GM21786 (cell line): ENCODE measurements at regions not wholly inside any gene's neighbourhood (a gene's known extent, or its start where the extent isn't known, plus 50 kb on each side); places are given as distances from the start of the nearest gene placed in this dataset.

Experiments
- ATAC-seq: cut with Tn5 transposase; IDR thresholded peaks from one replicate; pipeline ENCODE4 v1.9.1; 2021; ENCODE audit not compliant: unreplicated experiment

GRCh38 chr4:42328978-42329377 is 68.3 kb upstream of the SHISA3 start:
- ATAC-seq, result no peak

DNA sequence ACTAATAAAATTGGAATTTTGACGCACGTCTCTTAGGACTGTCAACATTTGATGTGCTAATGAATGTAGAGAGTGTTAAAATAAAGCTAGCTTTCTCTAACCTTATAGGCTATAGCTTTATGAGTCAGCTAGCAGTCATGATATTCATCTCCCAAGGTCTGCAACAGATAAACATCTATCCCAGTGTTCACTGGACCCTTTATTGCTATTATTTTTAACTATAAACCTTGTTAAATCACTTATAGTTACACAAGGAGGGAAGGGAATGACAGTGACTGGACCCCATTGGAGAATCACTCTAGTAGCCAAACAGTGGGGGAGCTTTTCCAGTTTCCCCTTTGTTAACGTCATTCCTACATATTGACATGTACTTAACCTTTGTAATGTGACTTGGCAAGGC is 67.9 kb upstream of the SHISA3 start:
- no peak for ATAC-seq

GRCh38 chr4:42330002-42330592 is 67.2 kb upstream of the SHISA3 start:
- ATAC-seq, result no peak

DNA sequence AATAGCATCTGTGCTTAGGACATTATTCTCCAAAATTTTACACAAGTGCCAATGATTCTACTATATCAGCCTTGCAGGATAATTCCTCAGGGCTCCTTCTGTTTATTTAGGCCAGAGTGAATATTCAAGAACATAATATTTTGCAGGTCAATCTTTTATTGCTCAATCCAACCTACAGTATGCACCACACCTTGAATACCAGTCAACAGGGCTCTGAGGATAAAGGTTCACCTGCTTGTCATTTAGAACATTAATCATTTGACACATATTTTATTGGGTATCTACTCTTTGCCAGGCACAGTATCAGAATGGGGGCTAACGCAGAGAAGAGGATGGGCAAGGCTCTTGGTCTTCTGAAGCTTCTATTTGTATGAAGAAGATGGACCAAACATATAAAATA is 66.2 kb upstream of the SHISA3 start:
- no peak for ATAC-seq

- ATAC-seq, result no peak
These were observed 65.3 kb upstream of the SHISA3 start for GRCh38 chr4:42331914-42332368.

DNA sequence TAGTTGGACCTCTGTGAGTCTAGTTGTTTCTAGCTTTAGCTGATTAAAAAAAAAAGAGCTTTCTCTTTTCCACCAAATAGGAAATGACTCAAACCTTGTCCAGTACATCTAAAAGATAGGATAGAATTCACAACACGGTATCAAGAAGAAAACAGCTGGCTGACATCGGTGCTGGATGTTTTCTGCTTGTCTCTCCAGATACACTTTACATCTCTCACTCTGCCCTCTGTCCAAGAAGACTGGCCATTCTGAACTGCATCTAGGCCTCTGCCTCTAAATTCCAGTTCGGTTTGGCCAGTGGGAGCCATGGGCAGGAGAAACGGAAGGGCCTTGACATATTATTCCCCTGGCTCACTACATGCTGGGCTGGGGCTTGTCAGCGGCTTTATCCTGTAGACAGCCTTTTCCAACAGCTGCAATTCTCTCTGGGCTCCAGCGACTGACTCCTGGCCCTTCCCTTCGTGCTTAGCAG is 57.3 kb upstream of the SHISA3 start:
- ATAC-seq, result no peak

DNA sequence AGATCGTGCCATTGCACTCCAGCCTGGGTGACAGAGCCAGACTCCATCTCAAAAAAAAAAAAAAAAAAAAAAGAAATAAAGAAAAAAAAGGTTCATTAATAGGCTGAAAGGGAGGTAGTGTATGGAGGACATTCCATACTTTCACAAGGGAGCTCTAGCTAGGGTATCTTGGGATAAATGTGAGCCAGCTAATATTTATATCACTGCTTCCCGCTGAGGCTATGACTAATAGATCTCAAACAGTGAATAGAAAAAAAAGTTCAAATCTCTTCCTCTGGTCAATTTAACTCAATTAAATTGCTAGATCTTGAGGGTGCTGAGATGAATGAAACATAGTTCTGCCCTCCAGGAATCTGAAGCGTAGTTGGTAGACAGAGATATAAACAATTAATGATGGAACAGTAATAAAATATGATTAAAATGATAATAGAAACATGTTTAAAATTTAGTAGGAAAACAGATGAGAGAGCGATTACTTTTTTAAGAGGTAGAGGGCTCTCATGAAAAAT is 55.7 kb upstream of the SHISA3 start:
- no peak for ATAC-seq

- ATAC-seq, result no peak
These were observed 54.8 kb upstream of the SHISA3 start for GRCh38 chr4:42342459-42342858.

DNA sequence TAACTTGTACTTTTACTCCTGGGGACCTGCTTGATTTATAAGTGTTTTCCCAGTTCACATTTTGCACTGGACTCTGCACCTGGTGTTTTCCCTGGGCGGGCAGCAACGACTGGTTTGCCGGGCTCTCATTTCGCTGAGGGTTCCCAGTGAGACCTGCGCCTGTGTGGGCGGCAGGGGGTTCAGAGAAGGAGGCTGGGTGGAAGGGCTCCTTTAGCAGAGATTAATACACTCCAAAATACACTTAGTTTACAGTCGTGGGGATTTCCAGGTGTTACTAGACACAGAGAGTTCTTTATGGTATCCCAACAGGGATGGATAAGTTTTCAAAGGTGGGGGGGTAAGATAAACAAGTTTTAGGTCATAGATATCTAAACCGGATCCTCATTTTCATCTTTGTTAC is 53.0 kb upstream of the SHISA3 start:
- ATAC-seq, result peak; percentile 57

GRCh38 chr4:42344749-42345148 is 52.5 kb upstream of the SHISA3 start:
- no peak for ATAC-seq

DNA sequence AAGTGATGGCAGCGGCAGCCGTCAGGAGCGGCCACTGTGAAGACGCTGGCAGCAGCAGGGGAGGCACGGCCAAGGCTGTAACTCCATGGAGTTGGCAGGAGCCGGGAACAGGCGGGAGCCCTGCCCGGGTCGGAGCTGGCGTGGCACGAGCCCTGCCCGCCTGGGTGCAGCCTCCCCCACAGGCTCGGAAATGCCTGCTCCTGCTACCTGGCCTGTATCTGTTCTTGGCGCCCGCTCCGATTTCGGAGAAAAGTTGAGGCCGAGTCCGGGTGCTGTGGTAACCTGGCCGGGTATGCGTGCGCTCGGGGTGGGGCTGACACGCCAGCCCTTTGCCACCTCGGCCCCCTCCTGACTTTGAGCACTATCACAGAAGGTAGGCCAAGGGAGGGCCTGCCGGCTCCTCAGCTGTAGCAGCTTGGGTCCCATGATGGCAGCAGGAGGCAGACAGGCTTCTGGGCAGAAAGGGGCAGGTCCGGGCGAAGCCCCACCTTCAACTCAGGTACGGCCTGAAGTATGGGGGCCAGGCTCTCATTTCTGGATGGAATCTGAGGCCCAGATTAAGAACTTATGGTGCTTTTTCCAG is 51.2 kb upstream of the SHISA3 start:
- ATAC-seq, result no peak

DNA sequence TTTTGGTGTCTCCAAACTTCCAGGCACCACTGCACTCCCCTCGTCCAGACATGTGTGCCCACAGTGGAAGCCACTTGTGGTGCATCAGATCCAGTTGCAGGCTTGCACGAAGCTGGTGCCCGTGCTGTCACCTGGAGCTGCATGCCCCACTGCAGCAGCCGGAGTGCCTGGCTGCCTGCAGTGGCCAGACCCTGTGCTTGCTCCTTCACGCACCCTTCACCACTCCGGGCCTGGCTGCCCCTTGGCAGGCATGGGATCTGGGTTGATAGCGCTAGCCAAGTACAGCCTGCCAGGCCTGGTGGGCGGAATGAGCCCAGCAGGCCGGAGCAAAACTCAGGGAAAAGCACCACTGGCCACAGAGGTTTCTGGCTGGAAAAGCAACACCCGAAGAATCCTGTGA is 50.2 kb upstream of the SHISA3 start:
- no peak for ATAC-seq
